Testis (tissue), 2 donors: ENCODE measurements at regions not wholly inside any gene's neighbourhood (a gene's known extent, or its start where the extent isn't known, plus 50 kb on each side); places are given as distances from the start of the nearest gene placed in this dataset.

ENCODE experiments used
- DNase-seq: peaks from one replicate; pipeline ENCODE4 v3.0.0-alpha.2; 2019
- H3K27ac ChIP-seq, 2 donors: fragments of 200-600 bp; sonication (generic); one replicate each; pipeline ENCODE4 v1.5.1; 2019
- H3K27me3 ChIP-seq: fragments of 200-600 bp; sonication (generic); one replicate; pipeline ENCODE4 v1.5.1; 2019
- H3K36me3 ChIP-seq: fragments of 200-600 bp; sonication (generic); one replicate; pipeline ENCODE4 v1.5.1; 2017; ENCODE audit warnings: low read depth; ENCODE audit errors: missing control alignments
- H3K4me1 ChIP-seq: fragments of 200-600 bp; sonication (generic); one replicate; pipeline ENCODE4 v1.5.1; 2019
- H3K4me3 ChIP-seq, 2 donors: fragments of 200-600 bp; sonication (generic); one replicate each; pipeline ENCODE4 v1.5.1; 2017 to 2019
- H3K9me3 ChIP-seq: fragments of 200-600 bp; sonication (generic); one replicate; pipeline ENCODE4 v1.5.1; 2017
- CTCF ChIP-seq, 3 experiments: fragments of 450-650 bp in 2 of 3; fragments of 200-600 bp in 1 of 3; sonication (generic) in 1 of 3; IDR thresholded peaks; one replicate each; pipeline ENCODE4 v1.5.1; 2016 to 2019; ENCODE audit warnings: antibody characterized with exemption in 3 of 3, mild to moderate bottlenecking in 2 of 3, moderate library complexity in 1 of 3
- POLR2A ChIP-seq: fragments of 450-650 bp; IDR thresholded peaks from one replicate; pipeline ENCODE4 v1.6.1; 2017; ENCODE audit warnings: antibody characterized with exemption, mild to moderate bottlenecking, moderate library complexity
- WGBS, 2 donors: methylation state at CpG; one replicate each; pipeline ENCODE4 v1.1.5; 2018; 5-methylcytosine and 5-hydroxymethylcytosine counted together
- intact Hi-C: fragments of 100-400 bp; cut with DNase I; formaldehyde crosslinking; loops from one replicate; pipeline ENCODE4 v1.15.1; 2023; ENCODE audit warnings: low total_unique reads

GRCh38 chr1:118429856-118430255 lies 244.8 kb upstream of the SPAG17 start:
- Histone ChIP-seq H3K4me3 (no peak overlapping the region), H3K27ac (no peak overlapping the region), H3K4me1 (no peaks in the 10 kb centered on the region), H3K36me3 (no peaks in the 10 kb centered on the region), H3K27me3 (no peaks in the 10 kb centered on the region), H3K9me3 (no peaks in the 10 kb centered on the region)
- intact Hi-C loops, result no loop called here
- WGBS, 2 donors, result 84 to 93% methylated on average over 4 of the region's 4 CpGs
- TF ChIP-seq CTCF (IDR thresholded peaks at IDR 0.05) (no peak), POLR2A (no peak)
- DNase-seq, result no peak

GRCh38 chr1:118421868-118422350 lies 236.9 kb upstream of the SPAG17 start:
- no peaks in the 10 kb centered on the region for H3K9me3 ChIP-seq
- no peak for DNase-seq
- intact Hi-C loops, result no loop called here
- TF ChIP-seq CTCF (IDR thresholded peaks at IDR 0.05) (no peak), POLR2A (no peak)
- H3K4me3 ChIP-seq, result no peak overlapping the region
- WGBS, 2 donors, result 75 to 82% methylated on average over 4 of the region's 4 CpGs
- H3K4me1 ChIP-seq, result no peaks in the 10 kb centered on the region
- no peaks in the 10 kb centered on the region for H3K36me3 ChIP-seq
- H3K27me3 ChIP-seq, result no peaks in the 10 kb centered on the region
- no peak overlapping the region for H3K27ac ChIP-seq

- DNase-seq, result no peak
- TF ChIP-seq POLR2A (no peak), CTCF (IDR thresholded peaks at IDR 0.05) (no peak)
- no peaks in the 10 kb centered on the region for H3K4me1 ChIP-seq
- no peak overlapping the region for H3K4me3 ChIP-seq
- intact Hi-C loops, result no loop called here
- WGBS, 2 donors, result 91 to 93% methylated on average over 1 of the region's 1 CpG
- no peaks in the 10 kb centered on the region for H3K9me3 ChIP-seq
- no peak overlapping the region for H3K27ac ChIP-seq
- H3K27me3 ChIP-seq, result no peaks in the 10 kb centered on the region
- H3K36me3 ChIP-seq, result no peaks in the 10 kb centered on the region
Observed at GRCh38 chr1:118404024-118404423, 219.0 kb upstream of the SPAG17 start.

GRCh38 chr1:118397496-118397859 lies 212.4 kb upstream of the SPAG17 start:
- H3K36me3 ChIP-seq, result no peaks in the 10 kb centered on the region
- H3K4me1 ChIP-seq, result no peaks in the 10 kb centered on the region
- H3K9me3 ChIP-seq, result no peaks in the 10 kb centered on the region
- intact Hi-C loops, result no loop called here
- no peak overlapping the region for H3K27ac ChIP-seq
- no peak for DNase-seq
- 63 to 65% methylated on average over 2 of the region's 2 CpGs for WGBS, 2 donors
- no peaks in the 10 kb centered on the region for H3K27me3 ChIP-seq
- TF ChIP-seq CTCF (IDR thresholded peaks at IDR 0.05), result no peak
- TF ChIP-seq POLR2A, result no peak
- H3K4me3 ChIP-seq, result no peak overlapping the region

DNA sequence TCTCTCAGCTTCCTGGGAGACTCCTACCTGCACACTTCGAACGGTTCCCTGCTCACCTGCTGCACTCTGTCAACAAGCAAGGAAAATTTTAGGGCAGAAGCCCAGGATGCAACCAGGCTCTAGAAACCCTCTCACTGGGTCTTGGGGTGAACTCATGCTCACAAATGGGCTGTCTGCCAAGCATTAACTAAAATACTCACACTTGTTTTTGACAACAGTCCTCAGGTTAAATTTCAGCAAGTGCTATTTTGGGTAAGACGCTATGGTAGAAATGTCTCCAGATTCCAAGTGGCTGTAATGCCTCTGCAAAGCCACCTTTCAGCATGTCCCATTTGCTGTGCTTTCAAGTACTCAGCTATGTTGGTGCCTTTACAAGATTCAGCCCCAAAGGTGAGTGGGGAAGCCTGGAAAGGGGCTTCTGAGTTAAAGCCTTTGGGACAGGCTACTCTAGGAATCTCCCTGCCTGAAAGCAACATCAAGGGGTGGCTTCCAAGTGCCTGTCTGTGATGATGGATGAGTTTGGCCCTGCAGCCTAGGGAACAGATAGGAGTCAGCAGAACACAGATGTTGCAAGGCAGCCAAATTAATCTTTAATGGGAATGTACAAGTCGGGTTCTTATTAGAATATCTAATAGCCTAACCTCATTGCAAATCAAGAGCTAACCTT lies 211.9 kb upstream of the SPAG17 start:
- Histone ChIP-seq H3K36me3 (no peaks in the 10 kb centered on the region), H3K27me3 (no peaks in the 10 kb centered on the region), H3K27ac (no peak overlapping the region), H3K9me3 (no peaks in the 10 kb centered on the region), H3K4me1 (no peaks in the 10 kb centered on the region), H3K4me3 (no peak overlapping the region)
- intact Hi-C loops, result no loop called here
- TF ChIP-seq CTCF (IDR thresholded peaks at IDR 0.05) (no peak), POLR2A (no peak)
- WGBS, 2 donors, result 73 to 77% methylated on average over 4 of the region's 4 CpGs
- peak; percentile 16 for DNase-seq
